LNCaP clone FGC (cell line): ENCODE measurements at regions not wholly inside any gene's neighbourhood (a gene's known extent, or its start where the extent isn't known, plus 50 kb on each side); places are given as distances from the start of the nearest gene placed in this dataset.

Experiments used
- DNase-seq: peaks from one replicate; pipeline ENCODE4 v3.0.0-alpha.2; 2011; ENCODE audit warnings: low read depth
- H3K4me3 ChIP-seq: 2 replicates; pipeline ENCODE4 v1.5.1; 2011; ENCODE audit warnings: mild to moderate bottlenecking, low read depth, low read length, control low read depth
- TF ChIP-seq, protein P1 (sequence below): IDR thresholded peaks from 2 replicates; pipeline ENCODE4 v1.5.1; 2012; ENCODE audit warnings: mild to moderate bottlenecking; ENCODE audit not compliant: control insufficient read depth, insufficient read depth; ENCODE audit errors: extremely low read depth

DNA sequence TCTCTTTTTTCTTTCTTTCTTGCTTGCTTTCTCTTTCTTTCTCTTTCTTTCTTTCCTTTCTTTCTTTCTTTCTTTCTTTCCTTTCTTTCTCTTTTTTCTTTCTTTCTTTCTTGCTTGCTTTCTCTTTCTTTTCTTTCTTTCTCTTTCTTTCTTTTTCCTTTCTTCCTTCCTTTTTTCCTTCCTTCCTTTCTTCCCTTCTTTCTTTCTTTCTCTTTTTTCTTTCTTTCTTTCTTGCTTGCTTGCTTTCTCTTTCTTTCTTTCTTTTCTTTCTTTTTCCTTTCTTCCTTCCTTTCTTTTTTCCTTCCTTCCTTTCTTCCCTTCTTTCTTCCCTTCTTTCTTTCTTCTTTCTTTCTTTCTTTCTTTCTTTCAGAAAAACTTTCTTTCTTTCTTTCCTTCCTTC is 108.1 kb upstream of the SHOX start:
- no peak for DNase-seq
- TF ChIP-seq, protein P1, sequence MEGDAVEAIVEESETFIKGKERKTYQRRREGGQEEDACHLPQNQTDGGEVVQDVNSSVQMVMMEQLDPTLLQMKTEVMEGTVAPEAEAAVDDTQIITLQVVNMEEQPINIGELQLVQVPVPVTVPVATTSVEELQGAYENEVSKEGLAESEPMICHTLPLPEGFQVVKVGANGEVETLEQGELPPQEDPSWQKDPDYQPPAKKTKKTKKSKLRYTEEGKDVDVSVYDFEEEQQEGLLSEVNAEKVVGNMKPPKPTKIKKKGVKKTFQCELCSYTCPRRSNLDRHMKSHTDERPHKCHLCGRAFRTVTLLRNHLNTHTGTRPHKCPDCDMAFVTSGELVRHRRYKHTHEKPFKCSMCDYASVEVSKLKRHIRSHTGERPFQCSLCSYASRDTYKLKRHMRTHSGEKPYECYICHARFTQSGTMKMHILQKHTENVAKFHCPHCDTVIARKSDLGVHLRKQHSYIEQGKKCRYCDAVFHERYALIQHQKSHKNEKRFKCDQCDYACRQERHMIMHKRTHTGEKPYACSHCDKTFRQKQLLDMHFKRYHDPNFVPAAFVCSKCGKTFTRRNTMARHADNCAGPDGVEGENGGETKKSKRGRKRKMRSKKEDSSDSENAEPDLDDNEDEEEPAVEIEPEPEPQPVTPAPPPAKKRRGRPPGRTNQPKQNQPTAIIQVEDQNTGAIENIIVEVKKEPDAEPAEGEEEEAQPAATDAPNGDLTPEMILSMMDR, result no peak
- H3K4me3 ChIP-seq, result no peak overlapping the region

GRCh38 chrX:525134-525533 is 105.5 kb upstream of the SHOX start:
- TF ChIP-seq, protein P1, result no peak
- DNase-seq, result no peak
- no peak overlapping the region for H3K4me3 ChIP-seq

DNA sequence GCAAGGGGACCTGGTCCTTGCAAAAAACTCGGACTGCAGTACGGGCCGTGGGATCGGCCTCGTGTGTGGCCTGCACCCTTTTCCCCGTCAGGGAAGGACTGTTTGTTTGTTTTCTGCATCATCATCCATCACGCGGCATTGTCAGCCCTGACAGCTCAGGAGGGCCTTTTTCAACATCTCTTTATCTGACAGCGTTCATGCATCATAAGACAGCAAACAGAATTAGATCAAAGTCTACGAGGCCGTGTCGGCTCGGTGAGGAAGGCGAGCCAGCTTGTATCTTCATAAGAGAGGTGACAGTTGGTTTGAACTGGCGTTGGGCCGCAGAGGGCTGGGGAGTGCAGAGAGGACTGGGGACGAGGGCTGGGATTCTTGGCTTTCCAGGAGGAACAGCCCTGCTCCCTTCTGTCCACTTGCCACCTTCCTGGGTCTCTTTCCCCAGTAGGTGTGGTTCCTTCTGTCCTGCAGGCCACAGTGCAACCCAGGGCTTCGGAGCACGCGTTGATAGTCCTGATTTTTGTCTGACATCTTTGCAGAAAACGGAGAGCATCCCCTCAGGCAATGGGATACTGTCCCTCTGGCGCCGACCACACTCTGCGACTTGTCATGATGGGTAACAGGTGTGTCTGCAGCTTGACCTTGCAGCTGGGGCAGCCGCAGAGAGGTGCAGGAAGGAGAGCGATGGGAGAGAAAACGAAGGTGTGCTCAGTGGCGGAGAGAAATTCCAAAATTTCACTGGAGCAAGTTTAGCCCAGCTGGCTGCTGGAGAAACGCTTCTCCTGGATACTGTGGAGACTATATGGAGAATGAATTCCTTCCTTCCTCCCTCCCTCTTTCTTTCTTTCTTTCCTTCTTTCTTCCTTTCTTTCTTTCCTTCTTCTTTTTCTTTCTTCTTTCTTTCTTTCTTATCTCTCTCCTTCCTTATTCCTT is 104.0 kb upstream of the SHOX start:
- TF ChIP-seq, protein P1, result no peak
- no peak for DNase-seq
- H3K4me3 ChIP-seq, result no peak overlapping the region

DNA sequence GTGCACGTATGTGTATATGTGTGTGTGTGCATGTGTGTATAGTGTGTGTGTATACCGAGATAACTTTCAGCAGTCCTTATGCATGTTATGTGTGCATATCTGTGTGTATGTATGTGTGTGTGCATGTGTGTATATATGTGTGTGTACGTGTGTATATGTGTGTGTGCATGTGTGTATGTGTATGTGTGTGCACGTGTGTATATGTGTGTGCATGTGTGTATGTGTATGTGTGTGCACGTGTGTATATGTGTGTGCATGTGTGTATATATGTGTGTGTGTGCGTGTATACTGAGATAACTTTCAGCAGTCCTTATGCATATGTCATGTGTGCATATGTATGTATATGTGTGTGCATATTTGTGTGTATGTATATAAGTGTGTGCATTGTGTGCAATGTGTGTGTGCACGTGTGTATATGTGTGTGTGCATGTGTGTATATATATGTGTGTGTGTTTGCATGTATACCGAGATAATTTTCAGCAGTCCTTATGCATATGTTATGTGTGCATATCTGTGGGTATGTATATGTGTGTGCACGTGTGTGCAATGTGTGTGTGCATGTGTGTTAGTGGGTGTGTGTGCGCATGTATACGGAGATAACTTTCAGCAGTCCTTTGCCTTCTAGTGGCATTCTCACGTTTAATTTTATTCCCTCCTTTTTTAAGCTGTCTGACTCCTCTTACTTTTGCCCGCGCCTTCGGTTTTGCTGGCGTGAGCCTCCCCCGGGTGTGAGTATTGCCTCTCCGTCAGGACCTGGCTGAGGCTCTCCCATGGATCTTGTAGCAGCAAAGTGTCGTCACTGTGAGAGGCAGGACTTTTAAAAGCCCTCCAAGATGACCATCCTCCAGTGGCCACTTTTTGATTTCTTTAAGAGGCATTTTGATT is 99.6 kb upstream of the SHOX start:
- TF ChIP-seq, protein P1, result no peak
- DNase-seq, result no peak
- no peak overlapping the region for H3K4me3 ChIP-seq

- no peak overlapping the region for H3K4me3 ChIP-seq
- TF ChIP-seq, protein P1, result no peak
- DNase-seq, result no peak
Measured at GRCh38 chrX:531611-531936, 99.0 kb upstream of the SHOX start.

- TF ChIP-seq, protein P1, result no peak
- no peak for DNase-seq
- no peak overlapping the region for H3K4me3 ChIP-seq
Measured at GRCh38 chrX:534804-535203, 95.8 kb upstream of the SHOX start.
